Ecto neural progenitor cell (in vitro differentiated cells): ENCODE measurements at regions not wholly inside any gene's neighbourhood (a gene's known extent, or its start where the extent isn't known, plus 50 kb on each side); places are given as distances from the start of the nearest gene placed in this dataset.
"Not testable (repeated sequence)": the region's sequence is repeated elsewhere in the genome, so short reads cannot be mapped to it uniquely, and the experiment has no call there.

Source experiments
- DNase-seq: peaks from one replicate; pipeline ENCODE4 v3.0.0-alpha.2; 2018; ENCODE audit warnings: low spot score

DNA sequence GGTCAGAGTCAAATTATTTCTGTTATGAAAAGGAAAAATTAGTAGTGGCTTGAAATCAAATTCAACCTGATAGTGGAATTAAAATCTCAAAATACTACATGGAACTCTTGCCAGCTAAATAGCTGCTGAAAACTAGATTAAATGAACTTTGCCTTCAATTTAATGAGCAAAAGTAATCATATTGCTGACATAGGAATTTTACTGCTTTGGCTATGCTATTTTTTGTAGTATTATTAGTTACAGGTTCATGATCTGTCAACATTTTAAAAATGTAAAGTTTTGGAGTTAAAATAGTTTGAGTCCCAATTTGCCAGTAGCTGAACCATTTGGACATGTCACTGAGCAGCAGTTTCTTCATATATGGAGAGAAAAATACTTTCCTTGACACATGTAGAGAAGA is 81.4 kb downstream of the RERGL start:
- no peak for DNase-seq

DNA sequence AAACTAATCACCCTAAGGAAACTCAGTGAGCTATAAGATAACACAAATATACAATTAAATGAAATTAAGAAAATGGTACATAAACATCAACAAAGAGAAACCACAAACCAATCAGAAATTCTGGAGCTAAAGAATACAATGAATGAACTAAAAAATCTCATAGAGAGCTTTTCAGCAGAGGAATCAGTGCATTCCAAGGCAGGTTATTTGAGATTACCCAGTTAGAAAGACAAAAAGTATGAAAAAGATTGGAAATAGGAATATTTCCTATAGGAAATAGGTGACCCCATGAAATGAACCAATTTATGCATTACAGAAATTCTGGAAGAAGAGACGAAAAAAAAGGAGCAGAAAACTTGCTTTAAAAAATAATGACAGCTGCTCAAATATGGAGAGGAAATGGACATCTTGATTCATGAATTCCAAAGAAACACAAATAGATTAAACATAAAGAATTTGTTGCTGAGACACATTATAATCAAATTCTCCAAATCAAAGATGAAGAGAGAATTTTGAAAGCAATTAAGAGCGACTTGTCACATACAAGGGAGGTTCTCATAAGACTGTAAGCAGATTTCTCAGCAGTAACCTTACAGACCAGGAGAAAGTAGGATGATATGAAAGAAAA is 90.7 kb downstream of the RERGL start:
- DNase-seq, result no peak

GRCh38 chr12:17992002-17992656 is 97.9 kb downstream of the RERGL start:
- DNase-seq, result peak; percentile 54

GRCh38 chr12:17982556-17982955 is 107.4 kb downstream of the RERGL start:
- no peak for DNase-seq

DNA sequence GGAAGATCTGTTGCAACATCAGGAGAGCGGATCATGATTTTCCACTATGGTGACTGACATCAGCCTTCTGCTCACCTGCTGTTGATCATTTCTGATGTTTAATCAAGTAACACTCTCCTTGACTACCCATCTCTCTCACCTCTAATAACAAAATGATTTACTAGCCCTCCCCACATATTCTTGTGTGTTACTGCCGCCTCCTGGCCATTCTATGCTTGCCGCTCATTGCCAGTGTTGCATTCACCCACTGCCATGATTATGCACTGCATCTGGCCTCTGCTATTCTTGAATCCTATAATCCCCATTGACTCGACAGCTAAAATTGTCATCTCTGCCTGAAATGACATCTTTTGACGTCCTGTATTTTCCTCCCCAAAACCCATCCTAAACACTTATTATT is 113.8 kb downstream of the RERGL start:
- DNase-seq, result peak; percentile 64

GRCh38 chr12:17975763-17976162 is 114.2 kb downstream of the RERGL start:
- no peak for DNase-seq

- no peak for DNase-seq
Measured at GRCh38 chr12:17975239-17975638, 114.8 kb downstream of the RERGL start.

GRCh38 chr12:17971850-17972249 is 118.1 kb downstream of the RERGL start:
- no peak for DNase-seq

DNA sequence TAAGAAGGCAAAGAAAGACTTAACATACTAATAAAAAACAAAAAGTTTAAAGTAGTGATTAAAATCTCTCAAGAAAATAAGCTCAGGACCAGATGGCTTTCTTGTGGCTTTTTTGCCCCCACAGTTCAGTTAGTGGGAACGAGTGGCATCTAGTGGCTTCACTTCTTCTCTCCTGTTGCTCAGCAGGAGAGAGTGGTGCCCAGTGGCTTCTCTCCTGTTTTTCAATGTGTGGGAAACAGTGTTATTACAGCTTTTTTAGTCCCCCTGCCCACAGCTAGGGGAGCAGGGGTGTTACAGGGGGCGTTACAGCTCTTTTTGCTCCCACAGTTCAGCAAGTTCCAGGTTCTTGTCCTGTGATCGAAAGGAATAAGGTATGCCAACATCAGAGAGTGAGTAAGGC is 135.2 kb downstream of the RERGL start:
- DNase-seq, result no peak

GRCh38 chr12:17950898-17951297 is 139.1 kb downstream of the RERGL start:
- no peak for DNase-seq

GRCh38 chr12:17949558-17950141 is 140.3 kb downstream of the RERGL start:
- DNase-seq, result peak; percentile 38

- no peak for DNase-seq
Measured at GRCh38 chr12:17928708-17929366, 161.2 kb downstream of the RERGL start.

GRCh38 chr12:17918013-17918412 is 172.0 kb downstream of the RERGL start:
- no peak for DNase-seq

GRCh38 chr12:17884581-17884980 is 205.4 kb downstream of the RERGL start:
- DNase-seq, result no peak

DNA sequence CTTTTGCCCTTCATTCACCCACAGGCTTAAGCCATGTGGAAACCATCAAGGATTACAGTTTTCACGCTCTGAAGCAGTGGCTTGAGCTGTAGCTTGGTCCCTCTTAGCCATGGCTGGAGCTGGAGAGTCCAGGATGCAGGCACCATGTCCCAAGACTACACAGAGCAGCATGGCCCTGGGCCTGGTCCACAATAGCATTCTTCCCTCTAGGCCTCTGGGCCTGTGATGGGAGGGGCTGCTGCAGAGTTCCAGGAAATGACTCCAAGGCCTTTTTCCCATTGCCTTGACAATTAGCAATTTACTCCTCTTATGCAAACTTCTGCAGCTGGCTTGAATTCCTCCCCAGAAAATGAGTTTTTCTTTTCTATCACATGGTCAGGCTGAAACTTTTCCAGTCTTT is 211.3 kb downstream of the RERGL start:
- DNase-seq, result no peak

DNA sequence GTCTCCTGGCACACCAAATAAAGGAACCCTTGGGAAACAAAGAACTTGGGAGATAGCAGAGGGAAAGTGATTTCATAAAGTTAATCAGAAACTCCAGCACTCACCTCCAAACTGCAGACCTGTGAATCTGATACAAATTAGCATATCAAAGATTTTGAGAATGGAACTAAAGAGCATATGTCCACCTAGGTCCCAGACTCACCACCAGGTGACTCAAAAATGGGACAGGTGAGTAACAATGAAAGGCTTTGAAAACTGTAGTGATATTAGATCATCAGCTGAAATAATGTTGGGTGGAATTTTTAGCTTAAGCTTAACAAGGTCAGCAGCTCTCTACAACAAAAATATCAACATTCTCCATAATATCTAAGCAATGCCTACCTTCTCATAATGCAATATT is 214.8 kb downstream of the RERGL start:
- no peak for DNase-seq

GRCh38 chr12:17866802-17867201 is 223.2 kb downstream of the RERGL start:
- DNase-seq, result no peak

DNA sequence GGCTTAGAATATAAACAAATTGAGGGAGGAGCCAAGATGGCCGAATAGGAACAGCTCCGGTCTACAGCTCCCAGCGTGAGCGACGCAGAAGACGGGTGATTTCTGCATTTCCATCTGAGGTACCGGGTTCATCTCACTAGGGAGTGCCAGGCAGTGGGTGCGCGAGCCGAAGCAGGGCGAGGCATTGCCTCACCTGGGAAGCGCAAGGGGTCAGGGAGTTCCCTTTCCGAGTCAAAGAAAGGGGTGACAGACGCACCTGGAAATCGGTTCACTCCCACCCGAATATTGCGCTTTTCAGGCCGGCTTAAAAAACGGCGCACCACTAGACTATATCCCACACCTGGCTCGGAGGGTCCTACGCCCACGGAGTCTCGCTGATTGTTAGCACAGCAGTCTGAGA is 234.4 kb downstream of the RERGL start:
- not testable (repeated sequence) for DNase-seq

DNA sequence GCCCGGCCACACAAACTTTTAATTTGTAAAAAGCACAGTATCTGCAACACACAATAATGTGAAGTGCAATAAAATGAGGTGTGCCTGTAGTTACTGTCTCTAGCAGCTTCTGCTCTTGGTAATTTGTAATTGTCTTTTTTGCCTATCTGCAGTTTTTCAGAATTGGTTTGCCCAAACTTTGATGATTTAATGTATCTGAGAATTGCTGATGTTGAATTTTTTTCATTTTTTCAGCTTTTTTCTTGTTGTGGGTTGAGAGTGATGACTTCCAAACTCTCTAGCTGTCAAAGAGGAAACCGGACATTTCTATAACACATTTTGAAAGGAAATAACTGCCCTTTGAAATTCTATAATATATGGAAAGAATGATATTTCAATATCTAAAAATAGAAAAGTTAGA is 236.9 kb downstream of the RERGL start:
- DNase-seq, result no peak

DNA sequence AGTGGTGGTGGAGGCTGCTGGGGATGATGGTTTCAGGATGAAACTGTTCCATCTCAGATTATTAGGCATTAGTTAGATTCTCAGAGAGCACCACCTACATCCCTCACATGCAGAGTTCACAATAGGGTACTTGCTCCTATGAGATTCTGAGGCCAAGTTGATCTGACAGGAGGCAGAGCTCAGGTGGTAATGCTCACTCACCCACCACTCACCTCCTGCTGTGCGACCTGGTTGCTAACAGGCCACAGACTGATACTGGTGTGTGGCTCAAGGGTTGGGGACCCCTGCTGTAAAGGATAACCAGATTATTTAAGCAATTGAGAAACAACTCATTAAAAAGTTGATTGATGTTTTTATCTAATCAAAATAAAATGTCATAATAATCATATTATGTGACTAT is 248.5 kb downstream of the RERGL start:
- DNase-seq, result peak; percentile 42

GRCh38 chr12:17829813-17830212 is 260.2 kb downstream of the RERGL start:
- no peak for DNase-seq

DNA sequence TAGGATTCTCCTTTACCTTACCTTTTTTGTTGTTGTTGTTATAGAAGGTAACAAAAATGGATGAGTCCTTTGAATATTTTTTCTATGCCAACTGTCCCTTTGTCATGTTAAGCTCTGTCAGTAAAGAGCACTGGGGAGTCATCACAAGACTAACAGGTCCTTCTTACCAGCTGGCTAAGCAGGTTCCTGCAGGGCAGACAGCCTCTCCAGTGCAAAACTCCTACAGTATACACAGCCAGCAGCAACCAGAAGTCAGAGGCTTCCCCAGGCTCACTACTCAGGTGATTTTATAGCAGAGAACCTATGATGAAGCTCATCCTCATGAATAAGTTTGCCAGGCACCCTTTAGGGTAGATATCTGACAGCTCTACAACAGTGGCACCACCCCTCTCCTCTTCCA is 271.1 kb downstream of the RERGL start:
- no peak for DNase-seq

DNA sequence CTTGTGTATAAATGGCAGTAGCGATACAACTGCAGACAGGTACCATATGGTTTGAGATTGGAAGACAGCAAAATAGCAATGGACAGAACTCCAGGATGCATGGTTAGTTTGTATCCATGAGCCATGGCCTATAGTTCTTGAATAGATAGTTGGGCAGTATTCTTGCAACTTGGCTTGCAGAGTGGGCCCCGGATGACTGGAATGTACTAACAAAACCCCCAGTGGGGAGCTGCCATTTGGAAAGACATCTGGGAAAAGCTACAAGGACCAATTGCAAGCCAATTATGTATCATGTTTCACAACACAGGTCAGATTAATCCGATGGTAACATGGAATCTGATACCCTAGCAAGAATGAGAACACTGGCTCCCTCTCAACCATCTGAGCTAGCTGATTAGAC is 279.6 kb downstream of the RERGL start:
- no peak for DNase-seq
